ENCODE measurements at regions not wholly inside any gene's neighbourhood (a gene's known extent, or its start where the extent isn't known, plus 50 kb on each side); places are given as distances from the start of the nearest gene placed in this dataset.

GRCh38 chr17:62913991-62914570 is 52.0 kb upstream of the TANC2 start:
- peaks cover 10% of the 10 kb centered on the region for H3K4me1 Mint-ChIP-seq (ENCODE audit: low read depth)
- TF ChIP-seq CTCF (IDR thresholded peaks at IDR 0.05), result no peak
- H3K27me3 Mint-ChIP-seq (ENCODE audit: low read depth), result no peaks in the 10 kb centered on the region
- no peak overlapping the region for H3K27ac Mint-ChIP-seq (ENCODE audit: unreplicated experiment)
- peaks cover 2% of the 10 kb centered on the region for H3K36me3 Mint-ChIP-seq (ENCODE audit: low read depth)
- DNase-seq (ENCODE audit: low spot score), result no peak
- H3K9me3 Mint-ChIP-seq (ENCODE audit: low read depth), result peaks cover 9% of the 10 kb centered on the region
- H3K4me3 Mint-ChIP-seq (ENCODE audit: unreplicated experiment), result no peak overlapping the region

- peaks cover 7% of the 10 kb centered on the region for H3K4me1 Mint-ChIP-seq (ENCODE audit: low read depth)
- DNase-seq (ENCODE audit: low spot score), result no peak
- H3K4me3 Mint-ChIP-seq (ENCODE audit: unreplicated experiment), result no peak overlapping the region
- peaks cover 9% of the 10 kb centered on the region for H3K9me3 Mint-ChIP-seq (ENCODE audit: low read depth)
- H3K36me3 Mint-ChIP-seq (ENCODE audit: low read depth), result peaks cover 2% of the 10 kb centered on the region
- no peak for TF ChIP-seq CTCF (IDR thresholded peaks at IDR 0.05)
- H3K27ac Mint-ChIP-seq (ENCODE audit: unreplicated experiment), result no peak overlapping the region
- no peaks in the 10 kb centered on the region for H3K27me3 Mint-ChIP-seq (ENCODE audit: low read depth)
Observed at GRCh38 chr17:62912363-62912762, 53.7 kb upstream of the TANC2 start.

GRCh38 chr17:62911114-62911513 is 54.9 kb upstream of the TANC2 start:
- Mint-ChIP-seq H3K9me3 (ENCODE audit: low read depth) (peaks cover 9% of the 10 kb centered on the region), H3K27ac (ENCODE audit: unreplicated experiment) (no peak overlapping the region), H3K4me1 (ENCODE audit: low read depth) (no peaks in the 10 kb centered on the region), H3K36me3 (ENCODE audit: low read depth) (peaks cover 2% of the 10 kb centered on the region), H3K27me3 (ENCODE audit: low read depth) (no peaks in the 10 kb centered on the region), H3K4me3 (ENCODE audit: unreplicated experiment) (no peak overlapping the region)
- no peak for DNase-seq (ENCODE audit: low spot score)
- no peak for TF ChIP-seq CTCF (IDR thresholded peaks at IDR 0.05)

- Mint-ChIP-seq H3K36me3 (ENCODE audit: low read depth) (peaks cover 2% of the 10 kb centered on the region), H3K27ac (ENCODE audit: unreplicated experiment) (no peak overlapping the region), H3K9me3 (ENCODE audit: low read depth) (peaks cover 9% of the 10 kb centered on the region), H3K4me3 (ENCODE audit: unreplicated experiment) (no peak overlapping the region), H3K27me3 (ENCODE audit: low read depth) (no peaks in the 10 kb centered on the region), H3K4me1 (ENCODE audit: low read depth) (no peaks in the 10 kb centered on the region)
- no peak for TF ChIP-seq CTCF (IDR thresholded peaks at IDR 0.05)
- DNase-seq (ENCODE audit: low spot score), result no peak
Observed at GRCh38 chr17:62910277-62910676, 55.8 kb upstream of the TANC2 start.

- H3K36me3 Mint-ChIP-seq (ENCODE audit: low read depth), result peaks cover 2% of the 10 kb centered on the region
- H3K27me3 Mint-ChIP-seq (ENCODE audit: low read depth), result no peaks in the 10 kb centered on the region
- no peak overlapping the region for H3K27ac Mint-ChIP-seq (ENCODE audit: unreplicated experiment)
- H3K9me3 Mint-ChIP-seq (ENCODE audit: low read depth), result peaks cover 9% of the 10 kb centered on the region
- no peaks in the 10 kb centered on the region for H3K4me1 Mint-ChIP-seq (ENCODE audit: low read depth)
- DNase-seq (ENCODE audit: low spot score), result no peak
- H3K4me3 Mint-ChIP-seq (ENCODE audit: unreplicated experiment), result no peak overlapping the region
- TF ChIP-seq CTCF (IDR thresholded peaks at IDR 0.05), result no peak
Observed at GRCh38 chr17:62907961-62908360, 58.1 kb upstream of the TANC2 start.
